Osteocyte (in vitro differentiated cells): ENCODE measurements at regions not wholly inside any gene's neighbourhood (a gene's known extent, or its start where the extent isn't known, plus 50 kb on each side); places are given as distances from the start of the nearest gene placed in this dataset.
"Not testable (repeated sequence)": the region's sequence is repeated elsewhere in the genome, so short reads cannot be mapped to it uniquely, and the experiment has no call there.

Experiments used
- DNase-seq: peaks from one replicate; pipeline ENCODE4 v3.0.0; 2021; ENCODE audit warnings: mixed read lengths; ENCODE audit not compliant: unreplicated experiment; ENCODE audit errors: extremely low spot score
- H3K27ac Mint-ChIP-seq: one replicate; pipeline ENCODE4 v1.8.0; 2021; ENCODE audit warnings: mild to moderate bottlenecking, mixed read lengths; ENCODE audit not compliant: unreplicated experiment
- H3K27me3 Mint-ChIP-seq: one replicate; pipeline ENCODE4 v1.8.0; 2021; ENCODE audit warnings: mixed read lengths; ENCODE audit not compliant: unreplicated experiment
- H3K36me3 Mint-ChIP-seq: one replicate; pipeline ENCODE4 v1.8.0; 2021; ENCODE audit warnings: mixed read lengths; ENCODE audit not compliant: unreplicated experiment
- H3K4me1 Mint-ChIP-seq: one replicate; pipeline ENCODE4 v1.8.0; 2021; ENCODE audit warnings: mixed read lengths; ENCODE audit not compliant: unreplicated experiment
- H3K4me3 Mint-ChIP-seq: one replicate; pipeline ENCODE4 v1.8.0; 2021; ENCODE audit warnings: mild to moderate bottlenecking, moderate library complexity, mixed read lengths; ENCODE audit not compliant: unreplicated experiment
- H3K9me3 Mint-ChIP-seq: one replicate; pipeline ENCODE4 v1.8.0; 2021; ENCODE audit warnings: mixed read lengths; ENCODE audit not compliant: unreplicated experiment
- TF ChIP-seq, protein P1 (sequence below): fragments of 200-600 bp; sonication (generic); IDR thresholded peaks from 2 replicates; pipeline ENCODE4 v1.5.0; 2021; ENCODE audit warnings: antibody characterized with exemption, mild to moderate bottlenecking, moderate library complexity

DNA sequence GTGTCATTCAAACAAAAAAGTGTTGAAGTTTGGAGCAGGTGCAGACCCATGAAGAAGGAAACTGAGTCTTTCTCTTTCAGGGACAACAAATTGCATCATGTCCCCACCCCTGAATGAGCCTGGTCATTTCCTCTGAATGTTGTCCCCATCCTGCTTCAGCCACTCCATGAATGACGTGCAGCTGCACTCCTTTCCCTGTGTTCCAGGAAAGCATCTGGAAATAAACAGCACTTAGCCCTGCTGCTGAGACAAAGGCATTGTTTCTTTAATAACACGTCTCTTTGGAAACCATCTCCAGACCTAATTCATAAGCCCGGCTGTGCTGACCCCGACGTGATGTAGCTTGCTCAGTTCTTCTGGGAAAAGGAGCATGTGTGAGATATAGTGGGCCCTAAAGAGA lies 682.3 kb downstream of the BRINP1 start:
- Mint-ChIP-seq H3K36me3 (no peaks in the 10 kb centered on the region), H3K27ac (no peak overlapping the region), H3K27me3 (no peaks in the 10 kb centered on the region), H3K9me3 (peaks cover 5% of the 10 kb centered on the region), H3K4me1 (no peaks in the 10 kb centered on the region), H3K4me3 (no peak overlapping the region)
- DNase-seq = no peak
- TF ChIP-seq, protein P1, sequence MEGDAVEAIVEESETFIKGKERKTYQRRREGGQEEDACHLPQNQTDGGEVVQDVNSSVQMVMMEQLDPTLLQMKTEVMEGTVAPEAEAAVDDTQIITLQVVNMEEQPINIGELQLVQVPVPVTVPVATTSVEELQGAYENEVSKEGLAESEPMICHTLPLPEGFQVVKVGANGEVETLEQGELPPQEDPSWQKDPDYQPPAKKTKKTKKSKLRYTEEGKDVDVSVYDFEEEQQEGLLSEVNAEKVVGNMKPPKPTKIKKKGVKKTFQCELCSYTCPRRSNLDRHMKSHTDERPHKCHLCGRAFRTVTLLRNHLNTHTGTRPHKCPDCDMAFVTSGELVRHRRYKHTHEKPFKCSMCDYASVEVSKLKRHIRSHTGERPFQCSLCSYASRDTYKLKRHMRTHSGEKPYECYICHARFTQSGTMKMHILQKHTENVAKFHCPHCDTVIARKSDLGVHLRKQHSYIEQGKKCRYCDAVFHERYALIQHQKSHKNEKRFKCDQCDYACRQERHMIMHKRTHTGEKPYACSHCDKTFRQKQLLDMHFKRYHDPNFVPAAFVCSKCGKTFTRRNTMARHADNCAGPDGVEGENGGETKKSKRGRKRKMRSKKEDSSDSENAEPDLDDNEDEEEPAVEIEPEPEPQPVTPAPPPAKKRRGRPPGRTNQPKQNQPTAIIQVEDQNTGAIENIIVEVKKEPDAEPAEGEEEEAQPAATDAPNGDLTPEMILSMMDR = no peak

DNA sequence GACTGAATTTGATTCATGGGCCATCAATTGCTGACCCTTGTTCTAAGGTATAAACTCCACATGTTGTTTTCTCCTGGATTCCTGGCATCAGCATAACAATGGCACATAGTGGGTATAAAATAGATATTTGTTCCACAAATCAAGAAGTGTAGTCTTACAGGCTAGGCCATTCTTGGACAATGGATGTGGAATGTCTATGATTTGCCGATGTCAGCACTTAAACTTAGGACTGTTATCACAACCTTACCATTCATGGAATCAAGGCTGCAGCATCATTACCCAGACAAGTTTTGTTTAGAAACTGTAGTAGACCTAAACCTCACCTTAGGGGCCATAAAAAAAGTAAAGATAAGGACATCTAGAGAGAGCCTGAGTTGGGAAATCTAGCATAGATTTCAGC lies 680.0 kb downstream of the BRINP1 start:
- no peaks in the 10 kb centered on the region for H3K27me3 Mint-ChIP-seq
- H3K4me3 Mint-ChIP-seq = no peak overlapping the region
- H3K27ac Mint-ChIP-seq = no peak overlapping the region
- peaks cover 5% of the 10 kb centered on the region for H3K9me3 Mint-ChIP-seq
- H3K4me1 Mint-ChIP-seq = no peaks in the 10 kb centered on the region
- H3K36me3 Mint-ChIP-seq = no peaks in the 10 kb centered on the region
- TF ChIP-seq, protein P1 = no peak
- DNase-seq = no peak

DNA sequence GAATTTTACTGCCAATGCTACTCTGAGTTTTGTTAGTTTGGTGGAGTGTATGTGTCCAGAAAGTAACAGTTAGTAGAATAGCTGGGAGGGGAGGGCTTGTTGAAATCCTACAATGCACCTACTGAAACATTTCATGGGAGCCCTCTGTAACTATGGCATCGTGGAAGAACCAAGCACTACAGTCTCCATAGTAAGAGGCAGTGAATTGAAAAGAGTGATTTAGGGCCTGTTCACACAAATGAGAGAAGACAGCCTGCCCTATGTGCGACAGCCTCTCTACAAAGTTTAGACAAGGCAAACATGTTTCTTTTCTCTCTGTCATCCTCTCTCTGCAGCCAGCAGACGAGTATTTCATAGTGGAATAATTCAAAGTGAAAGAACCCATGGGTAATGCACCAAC lies 676.6 kb downstream of the BRINP1 start:
- H3K27ac Mint-ChIP-seq = no peak overlapping the region
- TF ChIP-seq, protein P1 = no peak
- DNase-seq = no peak
- no peaks in the 10 kb centered on the region for H3K4me1 Mint-ChIP-seq
- H3K9me3 Mint-ChIP-seq = peaks cover 9% of the 10 kb centered on the region
- no peaks in the 10 kb centered on the region for H3K27me3 Mint-ChIP-seq
- no peak overlapping the region for H3K4me3 Mint-ChIP-seq
- H3K36me3 Mint-ChIP-seq = no peaks in the 10 kb centered on the region

DNA sequence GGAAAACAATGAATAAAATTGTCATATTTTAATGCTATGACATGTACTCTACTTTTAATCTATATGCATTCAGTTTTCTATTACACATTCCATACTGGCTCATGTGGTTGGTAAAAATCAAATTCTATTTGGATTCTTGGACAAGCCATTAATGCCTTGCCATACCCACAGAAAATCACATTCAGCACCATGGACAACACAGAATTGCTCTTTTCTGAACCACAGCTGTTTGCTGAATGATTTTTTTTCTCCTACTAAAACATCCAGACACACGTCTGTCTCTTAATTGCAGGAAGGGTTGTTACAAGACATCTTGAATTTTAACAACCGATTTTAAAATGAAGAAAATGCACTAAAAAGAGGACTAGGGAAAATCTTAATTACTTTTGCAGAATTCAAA lies 675.6 kb downstream of the BRINP1 start:
- Mint-ChIP-seq H3K27ac (no peak overlapping the region), H3K4me3 (no peak overlapping the region), H3K36me3 (no peaks in the 10 kb centered on the region), H3K4me1 (no peaks in the 10 kb centered on the region), H3K9me3 (peaks cover 9% of the 10 kb centered on the region), H3K27me3 (no peaks in the 10 kb centered on the region)
- no peak for DNase-seq
- TF ChIP-seq, protein P1 = no peak

DNA sequence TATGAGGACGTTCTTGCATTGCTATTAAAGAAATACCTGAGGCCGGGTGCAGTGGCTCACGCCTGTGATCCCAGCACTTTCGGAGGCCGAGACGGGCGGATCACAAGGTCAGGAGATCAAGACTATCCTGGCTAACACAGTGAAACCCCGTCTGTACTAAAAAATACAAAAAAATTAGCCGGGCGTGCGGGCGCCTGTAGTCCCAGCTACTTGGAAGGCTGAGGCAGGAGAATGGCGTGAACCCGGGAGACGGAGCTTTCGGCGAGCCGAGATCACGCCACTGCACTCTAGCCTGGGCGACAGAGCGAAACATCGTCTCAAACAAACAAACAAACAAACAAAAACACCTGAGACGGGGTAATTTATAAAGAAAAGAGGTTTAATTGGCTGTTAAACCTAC lies 674.0 kb downstream of the BRINP1 start:
- H3K4me3 Mint-ChIP-seq, H3K27me3 Mint-ChIP-seq, H3K27ac Mint-ChIP-seq, H3K4me1 Mint-ChIP-seq, DNase-seq, H3K36me3 Mint-ChIP-seq, H3K9me3 Mint-ChIP-seq: not testable (repeated sequence)

DNA sequence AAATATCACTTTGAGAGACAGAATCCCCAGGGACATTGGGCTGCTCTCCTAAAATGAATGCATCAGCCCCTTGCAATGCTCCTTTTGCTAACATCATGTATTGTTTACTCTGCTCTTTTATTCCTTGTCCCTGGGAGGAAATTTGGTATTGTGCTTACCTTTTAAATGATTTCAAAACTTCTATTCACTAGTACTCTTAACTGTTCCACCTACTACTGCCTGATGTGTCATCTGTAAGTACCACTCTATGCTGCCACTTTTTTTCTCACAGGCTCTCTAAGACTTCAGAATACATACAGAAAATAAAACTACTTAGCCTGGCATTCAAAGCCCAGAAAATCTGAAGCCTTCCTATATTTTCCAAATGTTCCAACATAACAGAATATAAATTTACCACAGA lies 667.2 kb downstream of the BRINP1 start:
- no peaks in the 10 kb centered on the region for H3K4me1 Mint-ChIP-seq
- no peaks in the 10 kb centered on the region for H3K27me3 Mint-ChIP-seq
- no peak for DNase-seq
- peaks cover under 1% of the 10 kb centered on the region for H3K9me3 Mint-ChIP-seq
- no peaks in the 10 kb centered on the region for H3K36me3 Mint-ChIP-seq
- no peak overlapping the region for H3K4me3 Mint-ChIP-seq
- TF ChIP-seq, protein P1 = no peak
- H3K27ac Mint-ChIP-seq = no peak overlapping the region
